PFSK-1 (cell line): ENCODE measurements at regions not wholly inside any gene's neighbourhood (a gene's known extent, or its start where the extent isn't known, plus 50 kb on each side); places are given as distances from the start of the nearest gene placed in this dataset.

Experiments
- POLR2AphosphoS5 ChIP-seq: IDR thresholded peaks from 2 replicates; pipeline ENCODE4 v1.6.1; 2012; ENCODE audit warnings: low read depth, mild to moderate bottlenecking, control low read depth, low read length, moderate library complexity
- SIN3A ChIP-seq: IDR thresholded peaks from 2 replicates; pipeline ENCODE4 v1.6.1; 2012; ENCODE audit warnings: mild to moderate bottlenecking, low read length, moderate library complexity, borderline replicate concordance; ENCODE audit not compliant: insufficient read depth
- TF ChIP-seq, protein P1 (sequence below), 2 experiments: IDR thresholded peaks; 2 replicates each; pipeline versions ENCODE4 v1.6.1 to v1.8.0; 2011 to 2012; ENCODE audit warnings: low read depth in 2 of 2, low read length in 2 of 2, control low read depth in 1 of 2, inconsistent platforms in 1 of 2, mild to moderate bottlenecking in 1 of 2, moderate library complexity in 1 of 2; ENCODE audit not compliant: insufficient read depth in 1 of 2

DNA sequence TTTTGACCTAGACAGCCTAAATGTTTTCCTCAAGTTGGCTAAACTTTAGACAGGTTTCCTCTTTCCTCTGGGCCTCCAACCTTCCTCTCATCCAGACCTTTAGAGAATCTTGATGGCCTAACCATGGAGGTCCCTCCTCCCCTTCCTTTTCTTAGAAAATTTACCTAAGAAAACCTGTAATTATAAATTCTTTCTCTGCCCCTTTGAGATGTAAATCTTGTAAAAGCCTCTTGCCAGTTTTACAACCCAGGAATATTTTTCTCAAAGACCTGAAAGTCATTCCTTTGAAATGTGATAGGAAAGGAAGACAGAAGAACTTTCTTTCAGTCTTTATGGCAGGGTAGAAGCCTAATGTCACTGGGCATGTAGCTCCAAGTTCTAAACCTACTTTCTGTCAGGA lies 1752.6 kb upstream of the C9orf72 start:
- TF ChIP-seq SIN3A (no peak), POLR2AphosphoS5 (no peak)
- TF ChIP-seq, protein P1, sequence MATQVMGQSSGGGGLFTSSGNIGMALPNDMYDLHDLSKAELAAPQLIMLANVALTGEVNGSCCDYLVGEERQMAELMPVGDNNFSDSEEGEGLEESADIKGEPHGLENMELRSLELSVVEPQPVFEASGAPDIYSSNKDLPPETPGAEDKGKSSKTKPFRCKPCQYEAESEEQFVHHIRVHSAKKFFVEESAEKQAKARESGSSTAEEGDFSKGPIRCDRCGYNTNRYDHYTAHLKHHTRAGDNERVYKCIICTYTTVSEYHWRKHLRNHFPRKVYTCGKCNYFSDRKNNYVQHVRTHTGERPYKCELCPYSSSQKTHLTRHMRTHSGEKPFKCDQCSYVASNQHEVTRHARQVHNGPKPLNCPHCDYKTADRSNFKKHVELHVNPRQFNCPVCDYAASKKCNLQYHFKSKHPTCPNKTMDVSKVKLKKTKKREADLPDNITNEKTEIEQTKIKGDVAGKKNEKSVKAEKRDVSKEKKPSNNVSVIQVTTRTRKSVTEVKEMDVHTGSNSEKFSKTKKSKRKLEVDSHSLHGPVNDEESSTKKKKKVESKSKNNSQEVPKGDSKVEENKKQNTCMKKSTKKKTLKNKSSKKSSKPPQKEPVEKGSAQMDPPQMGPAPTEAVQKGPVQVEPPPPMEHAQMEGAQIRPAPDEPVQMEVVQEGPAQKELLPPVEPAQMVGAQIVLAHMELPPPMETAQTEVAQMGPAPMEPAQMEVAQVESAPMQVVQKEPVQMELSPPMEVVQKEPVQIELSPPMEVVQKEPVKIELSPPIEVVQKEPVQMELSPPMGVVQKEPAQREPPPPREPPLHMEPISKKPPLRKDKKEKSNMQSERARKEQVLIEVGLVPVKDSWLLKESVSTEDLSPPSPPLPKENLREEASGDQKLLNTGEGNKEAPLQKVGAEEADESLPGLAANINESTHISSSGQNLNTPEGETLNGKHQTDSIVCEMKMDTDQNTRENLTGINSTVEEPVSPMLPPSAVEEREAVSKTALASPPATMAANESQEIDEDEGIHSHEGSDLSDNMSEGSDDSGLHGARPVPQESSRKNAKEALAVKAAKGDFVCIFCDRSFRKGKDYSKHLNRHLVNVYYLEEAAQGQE (IDR thresholded peaks at IDR 0.05; ENCODE audit: insufficient read depth in 1 of 2, low read depth in 2 of 2, low read length in 2 of 2), result no peak
